B cell (primary cell): ENCODE measurements at regions not wholly inside any gene's neighbourhood (a gene's known extent, or its start where the extent isn't known, plus 50 kb on each side); places are given as distances from the start of the nearest gene placed in this dataset.

Experiments used
- ATAC-seq: fragments of 200-7000 bp; cut with Tn5 transposase; one replicate; pipeline ENCODE4 v1.10.0; 2021; ENCODE audit warnings: low read depth, mild to moderate bottlenecking, moderate number of reproducible peaks, moderate library complexity
- CTCF ChIA-PET: fragments of 350-600 bp; sonication (Branson Sonifier 250); formaldehyde crosslinking; loops from one replicate; lab custom pipeline; 2021; ENCODE audit warnings: antibody characterized with exemption, inconsistent platforms; lab: Charles Lee
- POLR2A ChIA-PET: fragments of 350-600 bp; sonication (Branson Sonifier 250); formaldehyde crosslinking; loops from one replicate; lab custom pipeline; 2021; ENCODE audit warnings: antibody characterized with exemption; lab: Charles Lee
- DNase-seq: peaks from one replicate; pipeline ENCODE4 v3.0.0; 2013
- H2AFZ ChIP-seq: 2 replicates; pipeline ENCODE4 v1.6.1; 2012; ENCODE audit warnings: mild to moderate bottlenecking, low read depth, low read length; ENCODE audit not compliant: insufficient read depth, poor library complexity, severe bottlenecking
- H3K27ac ChIP-seq, 2 donors: 1 replicate in 1 of 2; 2 replicates in 1 of 2; pipeline ENCODE4 v1.5.1; 2012 to 2013; ENCODE audit warnings: low read length in 2 of 2, mild to moderate bottlenecking in 2 of 2, moderate library complexity in 1 of 2
- H3K27me3 ChIP-seq, 4 experiments: fragments of 200-600 bp in 1 of 4; sonication (generic) in 1 of 4; replicated peaks in 1 of 4; 1 replicate in 2 of 4; 2 replicates in 2 of 4; pipeline versions ENCODE4 v1.6.1 to v1.7.0; 2013 to 2016; ENCODE audit warnings: low read length in 3 of 4, mild to moderate bottlenecking in 2 of 4, mixed read lengths in 1 of 4, moderate library complexity in 1 of 4; ENCODE audit not compliant: insufficient read depth in 4 of 4, control insufficient read depth in 3 of 4; ENCODE audit errors: control extremely low read depth in 1 of 4
- H3K36me3 ChIP-seq, 2 experiments: replicated peaks in 1 of 2; 1 replicate in 1 of 2; 2 replicates in 1 of 2; pipeline versions ENCODE4 v1.6.1 to v1.7.1; 2013; ENCODE audit warnings: low read length in 1 of 2; ENCODE audit not compliant: insufficient read depth in 2 of 2, control insufficient read depth in 1 of 2; ENCODE audit errors: control extremely low read depth in 1 of 2, extremely low read depth in 1 of 2
- H3K4me1 ChIP-seq, 2 donors: fragments of 200-600 bp in 1 of 2; sonication (generic) in 1 of 2; 1 replicate in 1 of 2; 2 replicates in 1 of 2; pipeline versions ENCODE4 v1.5.1 to v1.6.1; 2013 to 2017; ENCODE audit warnings: low read length in 2 of 2; ENCODE audit not compliant: control insufficient read depth in 2 of 2, insufficient read depth in 2 of 2
- H3K4me2 ChIP-seq: replicated peaks from 2 replicates; pipeline ENCODE3; 2012; ENCODE audit warnings: mild to moderate bottlenecking, low read depth, low read length; ENCODE audit not compliant: poor library complexity, severe bottlenecking
- H3K4me3 ChIP-seq, 5 experiments: fragments of 200-600 bp in 1 of 5; sonication (generic) in 1 of 5; 1 replicate in 3 of 5; 2 replicates in 2 of 5; pipeline versions ENCODE4 v1.5.1 to v1.7.0; 2011 to 2016; ENCODE audit warnings: low read length in 4 of 5, mild to moderate bottlenecking in 4 of 5, low read depth in 2 of 5, control low read depth in 1 of 5, moderate library complexity in 1 of 5; ENCODE audit not compliant: insufficient read depth in 1 of 5; ENCODE audit errors: control extremely low read depth in 1 of 5, extremely low read depth in 1 of 5
- H3K79me2 ChIP-seq: fragments of 200-600 bp; sonication (generic); one replicate; pipeline ENCODE4 v1.6.0; 2016; ENCODE audit warnings: low read length; ENCODE audit not compliant: control insufficient read depth, insufficient read depth
- H3K9ac ChIP-seq: fragments of 200-600 bp; sonication (generic); 2 replicates; pipeline ENCODE4 v1.6.1; 2017; ENCODE audit warnings: mild to moderate bottlenecking, low read length, moderate library complexity
- H3K9me3 ChIP-seq, 3 donors: one replicate each; pipeline versions ENCODE4 v1.6.1 to v1.7.1; 2013; ENCODE audit warnings: low read length in 2 of 3; ENCODE audit not compliant: control insufficient read depth in 2 of 3, insufficient read depth in 1 of 3; ENCODE audit errors: control extremely low read depth in 1 of 3
- H4K20me1 ChIP-seq: 2 replicates; pipeline ENCODE4 v1.6.0; 2012; ENCODE audit warnings: mild to moderate bottlenecking, low read length; ENCODE audit not compliant: insufficient read depth, control insufficient read depth, poor library complexity, severe bottlenecking
- H3K27ac Mint-ChIP-seq: one replicate; pipeline ENCODE4 v1.8.0; 2021; ENCODE audit warnings: mixed read lengths
- H3K27me3 Mint-ChIP-seq: one replicate; pipeline ENCODE4 v1.8.0; 2021; ENCODE audit warnings: mixed read lengths
- H3K4me1 Mint-ChIP-seq: one replicate; pipeline ENCODE4 v1.8.0; 2021; ENCODE audit warnings: mixed read lengths
- H3K4me3 Mint-ChIP-seq: one replicate; pipeline ENCODE4 v1.8.0; 2021; ENCODE audit warnings: mixed read lengths
- H3K9me3 Mint-ChIP-seq: one replicate; pipeline ENCODE4 v1.8.0; 2022; ENCODE audit warnings: mixed read lengths; ENCODE audit not compliant: insufficient read depth
- EZH2 ChIP-seq: IDR thresholded peaks from 2 replicates; pipeline ENCODE4 v1.6.1; 2012; ENCODE audit warnings: borderline replicate concordance, low read depth, mild to moderate bottlenecking, moderate library complexity, low read length; ENCODE audit not compliant: insufficient read depth, poor library complexity, severe bottlenecking
- whole genome bisulfite sequencing: methylation state at CpG from one replicate; pipeline ENCODE4 v1.1.5; 2013; ENCODE audit warnings: missing lambda C conversion rate; ENCODE audit not compliant: insufficient coverage; 5-methylcytosine and 5-hydroxymethylcytosine counted together
- intact Hi-C: fragments of 100-400 bp; cut with micrococcal nuclease; formaldehyde crosslinking; loops from one replicate; pipeline ENCODE4 v1.10.0; 2022
- TF ChIP-seq, protein P1 (sequence below): fragments of 200-600 bp; IDR thresholded peaks from one replicate; pipeline ENCODE4 v1.8.0; 2022; ENCODE audit warnings: antibody characterized with exemption, mild to moderate bottlenecking

GRCh38 chr2:4914551-4914950 is 777.6 kb upstream of the SOX11 start:
- H3K4me2 ChIP-seq: no peak overlapping the region
- Mint-ChIP-seq H3K9me3 (peaks cover 2% of the 10 kb centered on the region), H3K4me3 (no peak overlapping the region), H3K4me1 (no peaks in the 10 kb centered on the region), H3K27ac (no peak overlapping the region), H3K27me3 (no peaks in the 10 kb centered on the region)
- DNase-seq (no peak), ATAC-seq (no peak)
- H2AFZ ChIP-seq: no peak overlapping the region
- H3K27ac ChIP-seq: no peak overlapping the region
- POLR2A ChIA-PET: no interaction called here
- H3K79me2 ChIP-seq: no peaks in the 10 kb centered on the region
- intact Hi-C loops: no loop called here
- CTCF ChIA-PET: no interaction called here
- no peak for TF ChIP-seq EZH2
- TF ChIP-seq, protein P1, sequence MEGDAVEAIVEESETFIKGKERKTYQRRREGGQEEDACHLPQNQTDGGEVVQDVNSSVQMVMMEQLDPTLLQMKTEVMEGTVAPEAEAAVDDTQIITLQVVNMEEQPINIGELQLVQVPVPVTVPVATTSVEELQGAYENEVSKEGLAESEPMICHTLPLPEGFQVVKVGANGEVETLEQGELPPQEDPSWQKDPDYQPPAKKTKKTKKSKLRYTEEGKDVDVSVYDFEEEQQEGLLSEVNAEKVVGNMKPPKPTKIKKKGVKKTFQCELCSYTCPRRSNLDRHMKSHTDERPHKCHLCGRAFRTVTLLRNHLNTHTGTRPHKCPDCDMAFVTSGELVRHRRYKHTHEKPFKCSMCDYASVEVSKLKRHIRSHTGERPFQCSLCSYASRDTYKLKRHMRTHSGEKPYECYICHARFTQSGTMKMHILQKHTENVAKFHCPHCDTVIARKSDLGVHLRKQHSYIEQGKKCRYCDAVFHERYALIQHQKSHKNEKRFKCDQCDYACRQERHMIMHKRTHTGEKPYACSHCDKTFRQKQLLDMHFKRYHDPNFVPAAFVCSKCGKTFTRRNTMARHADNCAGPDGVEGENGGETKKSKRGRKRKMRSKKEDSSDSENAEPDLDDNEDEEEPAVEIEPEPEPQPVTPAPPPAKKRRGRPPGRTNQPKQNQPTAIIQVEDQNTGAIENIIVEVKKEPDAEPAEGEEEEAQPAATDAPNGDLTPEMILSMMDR: no peak
- no peak overlapping the region for H3K9ac ChIP-seq
- no peaks in the 10 kb centered on the region for H3K27me3 ChIP-seq
- no peak overlapping the region for H3K4me3 ChIP-seq
- 81% methylated on average over 2 of the region's 4 CpGs for WGBS
- no peaks in the 10 kb centered on the region for H3K9me3 ChIP-seq
- no peaks in the 10 kb centered on the region for H4K20me1 ChIP-seq
- no peaks in the 10 kb centered on the region for H3K4me1 ChIP-seq
- H3K36me3 ChIP-seq: no peaks in the 10 kb centered on the region

GRCh38 chr2:4915357-4915756 is 776.8 kb upstream of the SOX11 start:
- no peaks in the 10 kb centered on the region for H3K4me1 ChIP-seq
- peaks cover 2% of the 10 kb centered on the region for H3K9me3 Mint-ChIP-seq
- ATAC-seq (no peak), DNase-seq (no peak)
- TF ChIP-seq EZH2: no peak
- TF ChIP-seq, protein P1: no peak
- H3K9me3 ChIP-seq: no peaks in the 10 kb centered on the region
- H2AFZ ChIP-seq: no peak overlapping the region
- no peaks in the 10 kb centered on the region for H3K36me3 ChIP-seq
- H3K27me3 Mint-ChIP-seq: no peaks in the 10 kb centered on the region
- H3K27ac Mint-ChIP-seq: no peak overlapping the region
- H3K4me1 Mint-ChIP-seq: no peaks in the 10 kb centered on the region
- POLR2A ChIA-PET: no interaction called here
- no peak overlapping the region for H3K4me3 Mint-ChIP-seq
- no CpG with 5 or more reads among the region's 2 CpGs for WGBS
- H3K79me2 ChIP-seq: no peaks in the 10 kb centered on the region
- CTCF ChIA-PET: no interaction called here
- H3K27me3 ChIP-seq: no peaks in the 10 kb centered on the region
- no peak overlapping the region for H3K27ac ChIP-seq
- H3K4me3 ChIP-seq: no peak overlapping the region
- no peaks in the 10 kb centered on the region for H4K20me1 ChIP-seq
- H3K4me2 ChIP-seq: no peak overlapping the region
- intact Hi-C loops: no loop called here
- H3K9ac ChIP-seq: no peak overlapping the region
